Spleen (tissue), 11 donors: ENCODE measurements at regions not wholly inside any gene's neighbourhood (a gene's known extent, or its start where the extent isn't known, plus 50 kb on each side); places are given as distances from the start of the nearest gene placed in this dataset.

Source experiments
- DNase-seq: peaks from one replicate; pipeline ENCODE4 v3.0.0-alpha.2; 2020
- H3K27ac ChIP-seq, 8 donors: fragments of 200-600 bp; sonication (generic) in 7 of 8; 1 replicate in 4 of 8; 2 replicates in 4 of 8; pipeline versions ENCODE4 v1.5.0 to v1.8.0; 2016 to 2021; ENCODE audit warnings: inconsistent platforms in 4 of 8, mild to moderate bottlenecking in 4 of 8, moderate library complexity in 1 of 8
- H3K27me3 ChIP-seq, 7 donors: fragments of 200-600 bp; sonication (generic) in 6 of 7; replicated peaks in 1 of 7; 1 replicate in 4 of 7; 2 replicates in 3 of 7; pipeline versions ENCODE4 v1.5.0 to v1.8.0; 2016 to 2021; ENCODE audit warnings: inconsistent platforms in 3 of 7, mild to moderate bottlenecking in 1 of 7
- H3K36me3 ChIP-seq, 6 donors: fragments of 200-600 bp; sonication (generic) in 5 of 6; 1 replicate in 4 of 6; 2 replicates in 2 of 6; pipeline versions ENCODE4 v1.5.0 to v1.8.0; 2016 to 2021; ENCODE audit warnings: inconsistent platforms in 2 of 6
- H3K4me1 ChIP-seq, 6 donors: fragments of 200-600 bp; sonication (generic) in 5 of 6; 1 replicate in 3 of 6; 2 replicates in 3 of 6; pipeline versions ENCODE4 v1.5.0 to v1.8.0; 2016 to 2021; ENCODE audit warnings: inconsistent platforms in 3 of 6
- H3K4me3 ChIP-seq, 8 donors: fragments of 200-600 bp; sonication (generic) in 7 of 8; 1 replicate in 4 of 8; 2 replicates in 4 of 8; pipeline versions ENCODE4 v1.5.0 to v1.8.0; 2016 to 2021; ENCODE audit warnings: inconsistent platforms in 4 of 8, mild to moderate bottlenecking in 4 of 8, moderate library complexity in 2 of 8
- H3K9me3 ChIP-seq, 8 donors: fragments of 200-600 bp; sonication (generic) in 7 of 8; 1 replicate in 4 of 8; 2 replicates in 4 of 8; pipeline versions ENCODE4 v1.5.0 to v1.8.0; 2016 to 2021; ENCODE audit warnings: inconsistent platforms in 4 of 8
- CTCF ChIP-seq, 11 experiments: fragments of 200-600 bp in 7 of 11; fragments of 450-650 bp in 4 of 11; sonication (generic) in 4 of 11; IDR thresholded peaks in 8 of 11; conservative IDR thresholded peaks in 3 of 11; 1 replicate in 7 of 11; 2 replicates in 4 of 11; pipeline versions ENCODE4 v1.4.0 to v1.8.0; 2016 to 2021; ENCODE audit warnings: antibody characterized with exemption in 11 of 11, inconsistent platforms in 4 of 11, mild to moderate bottlenecking in 1 of 11
- POLR2A ChIP-seq, 3 donors: fragments of 450-650 bp; IDR thresholded peaks; one replicate each; pipeline ENCODE4 v1.5.1; 2017; ENCODE audit warnings: antibody characterized with exemption in 3 of 3, mild to moderate bottlenecking in 1 of 3
- POLR2AphosphoS5 ChIP-seq, 3 donors: sonication (generic); formaldehyde crosslinking; IDR thresholded peaks; one replicate each; pipeline ENCODE4 v1.5.1; 2017; ENCODE audit warnings: antibody characterized with exemption in 3 of 3
- WGBS, 5 donors: extraction: QIAGEN DNeasy Blood & Tissue Kit in 3 of 5; methylation state at CpG; one replicate each; pipeline versions ENCODE4 v1.1.5 to v1.1.7; 2013 to 2018; 5-methylcytosine and 5-hydroxymethylcytosine counted together
- intact Hi-C: fragments of 100-400 bp; cut with DNase I; formaldehyde crosslinking; loops from one replicate; pipeline ENCODE4 v1.15.0; 2023; ENCODE audit warnings: low total_unique reads
- donor health status: healthy with polysubstance abuse.
- donor health status: DM: no; HTN: no; CAD: no; lungs with moderate emphysema.
- donor health status: DM: no; HTN: no; CAD: no.
- donor health status: Bipolar disorder and iron deficiency.
- donor health status: healthy.
- donor health status: DM: no; HTN: no; CAD: no.
- donor health status: DM: yes; HTN: yes; CAD: no.

- no peak for TF ChIP-seq CTCF (IDR thresholded peaks at IDR 0.05 in 8 of 11, conservative IDR thresholded peaks at IDR 0.05 in 3 of 11)
- no peak for TF ChIP-seq POLR2A (IDR thresholded peaks at IDR 0.05)
- TF ChIP-seq POLR2AphosphoS5 (IDR thresholded peaks at IDR 0.05) = no peak
- Histone ChIP-seq H3K27ac (no peak overlapping the region), H3K27me3 (peaks cover 0 to 30% (median 0%) of the 10 kb centered on the region in 7 donors), H3K36me3 (no peaks in the 10 kb centered on the region), H3K4me1 (no peaks in the 10 kb centered on the region), H3K9me3 (peaks cover 3 to 54% (median 44%) of the 10 kb centered on the region in 8 donors), H3K4me3 (no peak overlapping the region)
- WGBS, 5 donors = 56 to 80% (median 70%) methylated on average over 24 of the region's 24 CpGs
- intact Hi-C loops = no loop called here
- DNase-seq = no peak
Measured at GRCh38 chr14:104237651-104238423, 99.5 kb downstream of the KIF26A start.

DNA sequence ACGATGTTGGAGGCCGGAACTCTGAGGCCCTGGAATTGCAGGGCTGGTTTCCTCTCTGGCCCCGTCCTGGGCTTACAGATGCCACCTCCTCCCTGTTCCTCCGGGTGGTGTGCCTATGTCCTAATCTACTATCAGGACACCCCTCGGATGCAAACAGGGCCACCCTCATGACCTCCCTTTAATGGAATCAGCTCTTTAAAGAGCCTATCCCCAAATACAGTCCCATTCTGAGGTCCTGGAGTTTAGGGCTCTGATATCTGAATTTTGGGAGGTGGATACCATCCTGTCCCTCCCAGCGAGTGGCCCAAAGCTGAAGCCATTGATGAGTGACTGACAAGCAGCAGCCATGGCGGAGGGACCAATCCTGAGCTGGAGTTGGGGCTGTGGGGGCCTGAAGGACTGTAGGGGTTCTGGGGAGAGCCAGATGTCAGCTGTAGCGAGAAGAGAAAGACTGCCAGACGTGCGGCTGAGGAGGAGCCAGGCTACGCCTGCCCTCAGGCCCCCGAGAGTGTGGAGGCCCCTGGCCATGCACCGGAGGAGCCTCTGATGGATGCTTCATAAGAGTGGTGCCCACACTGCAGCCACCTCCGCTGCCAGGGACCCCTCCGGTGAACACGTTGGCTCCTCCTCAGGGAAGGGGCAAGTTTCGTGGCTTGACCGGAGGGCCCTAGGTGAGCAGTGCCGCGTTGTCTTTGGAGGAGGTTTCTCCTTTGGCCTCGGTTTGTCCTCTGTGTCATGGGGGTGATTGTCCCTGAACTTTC is 100.2 kb downstream of the KIF26A start:
- WGBS, 5 donors = 73 to 83% (median 78%) methylated on average over 19 to 21 of the region's 21 CpGs
- Histone ChIP-seq H3K27ac (no peak overlapping the region), H3K9me3 (peaks cover 3 to 53% (median 37%) of the 10 kb centered on the region in 8 donors), H3K4me1 (no peaks in the 10 kb centered on the region), H3K36me3 (no peaks in the 10 kb centered on the region), H3K4me3 (no peak overlapping the region), H3K27me3 (peaks cover 0 to 30% (median 0%) of the 10 kb centered on the region in 7 donors)
- no peak for DNase-seq
- TF ChIP-seq CTCF (IDR thresholded peaks at IDR 0.05 in 8 of 11, conservative IDR thresholded peaks at IDR 0.05 in 3 of 11) (no peak), POLR2A (IDR thresholded peaks at IDR 0.05) (no peak), POLR2AphosphoS5 (IDR thresholded peaks at IDR 0.05) (no peak)
- intact Hi-C loops = no loop called here

DNA sequence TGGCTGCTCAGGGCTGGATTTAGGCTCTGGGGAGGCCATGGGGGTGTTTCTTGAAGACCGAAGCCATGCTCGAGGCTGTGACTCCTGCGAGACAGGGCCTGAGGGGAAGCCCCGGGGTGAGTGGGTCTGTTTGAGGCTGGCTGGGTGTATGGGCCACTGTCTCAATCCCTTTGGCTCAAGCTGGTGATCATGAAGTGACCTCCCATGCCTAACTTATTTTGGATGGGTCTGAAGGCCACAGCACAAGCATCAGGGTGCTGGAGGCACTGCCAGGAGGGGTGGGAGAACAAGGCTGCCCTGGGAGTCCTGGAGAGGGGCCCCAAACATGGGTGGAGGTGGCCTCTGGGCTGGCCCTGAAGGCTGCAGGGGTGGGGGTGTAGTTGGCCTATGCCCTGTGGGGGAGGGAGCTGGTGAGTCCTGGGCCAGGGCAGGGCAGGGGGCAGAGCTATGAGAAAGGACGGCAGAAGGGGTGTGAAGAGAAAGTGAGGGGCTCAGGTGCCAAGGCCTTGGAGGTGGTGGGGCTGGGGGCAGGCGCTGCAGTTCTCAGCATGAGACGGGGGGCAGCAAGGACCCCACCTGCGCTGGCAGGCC is 100.9 kb downstream of the KIF26A start:
- intact Hi-C loops = no loop called here
- TF ChIP-seq POLR2A (IDR thresholded peaks at IDR 0.05) = no peak
- TF ChIP-seq CTCF (IDR thresholded peaks at IDR 0.05 in 8 of 11, conservative IDR thresholded peaks at IDR 0.05 in 3 of 11) = no peak
- no peak for TF ChIP-seq POLR2AphosphoS5 (IDR thresholded peaks at IDR 0.05)
- Histone ChIP-seq H3K27ac (no peak overlapping the region), H3K36me3 (no peaks in the 10 kb centered on the region), H3K4me1 (no peaks in the 10 kb centered on the region), H3K4me3 (no peak overlapping the region), H3K27me3 (peaks cover 0 to 35% (median 0%) of the 10 kb centered on the region in 7 donors), H3K9me3 (peaks cover 0 to 50% (median 33%) of the 10 kb centered on the region in 8 donors)
- DNase-seq = no peak
- 66 to 83% (median 76%) methylated on average over 7 to 8 of the region's 8 CpGs for WGBS, 5 donors
